KMS-11 (cell line): ENCODE measurements at regions not wholly inside any gene's neighbourhood (a gene's known extent, or its start where the extent isn't known, plus 50 kb on each side); places are given as distances from the start of the nearest gene placed in this dataset.

Experiments
- H2AFZ ChIP-seq: fragments of 200-600 bp; sonication (generic); 2 replicates; pipeline ENCODE4 v1.6.1; 2016; ENCODE audit warnings: antibody characterized with exemption, mixed run types, low read depth
- H3K27ac ChIP-seq: fragments of 200-600 bp; sonication (generic); 2 replicates; pipeline ENCODE4 v1.6.1; 2016; ENCODE audit warnings: mild to moderate bottlenecking, mixed run types
- H3K27me3 ChIP-seq: fragments of 200-600 bp; sonication (generic); 2 replicates; pipeline ENCODE4 v1.6.1; 2017; ENCODE audit warnings: mild to moderate bottlenecking, low read depth, mixed run types, moderate library complexity; ENCODE audit not compliant: insufficient read depth
- H3K36me3 ChIP-seq: fragments of 200-600 bp; sonication (generic); 2 replicates; pipeline ENCODE4 v1.6.1; 2017; ENCODE audit warnings: mild to moderate bottlenecking, mixed run types; ENCODE audit not compliant: insufficient read depth
- H3K4me1 ChIP-seq: fragments of 200-600 bp; sonication (generic); 2 replicates; pipeline ENCODE4 v1.6.1; 2016; ENCODE audit warnings: mild to moderate bottlenecking, low read depth, mixed run types; ENCODE audit not compliant: poor library complexity, severe bottlenecking
- H3K4me2 ChIP-seq: fragments of 200-600 bp; sonication (generic); 2 replicates; pipeline ENCODE4 v1.7.0; 2016; ENCODE audit warnings: mild to moderate bottlenecking, mixed run types
- H3K4me3 ChIP-seq: fragments of 200-600 bp; sonication (generic); IDR thresholded peaks from 2 replicates; pipeline ENCODE4 v1.6.1; 2017; ENCODE audit warnings: low read depth, low read length, mixed read lengths; ENCODE audit not compliant: insufficient read depth
- H3K79me2 ChIP-seq: fragments of 200-600 bp; sonication (generic); 2 replicates; pipeline ENCODE4 v1.6.1; 2016; ENCODE audit warnings: low read depth, mixed run types; ENCODE audit not compliant: insufficient read depth
- H3K9ac ChIP-seq: fragments of 200-600 bp; sonication (generic); 2 replicates; pipeline ENCODE4 v1.6.1; 2016; ENCODE audit warnings: mild to moderate bottlenecking, mixed run types
- H4K20me1 ChIP-seq: fragments of 200-600 bp; sonication (generic); 2 replicates; pipeline ENCODE4 v1.6.1; 2016; ENCODE audit warnings: mild to moderate bottlenecking, mixed run types; ENCODE audit not compliant: insufficient read depth
- CTCF ChIP-seq: fragments of 200-600 bp; sonication (generic); conservative IDR thresholded peaks from 2 replicates; pipeline ENCODE4 v1.6.1; 2017; ENCODE audit warnings: low read depth, mild to moderate bottlenecking, antibody characterized with exemption, low read length, moderate library complexity, mixed read lengths

GRCh38 chr3:67947808-67948508, 293.5 kb upstream of the SUCLG2 start:
- no peak overlapping the region for H3K9ac ChIP-seq
- no peak overlapping the region for H3K4me3 ChIP-seq
- no peaks in the 10 kb centered on the region for H3K4me1 ChIP-seq
- no peak overlapping the region for H3K27ac ChIP-seq
- H3K36me3 ChIP-seq, result no peaks in the 10 kb centered on the region
- H4K20me1 ChIP-seq, result no peaks in the 10 kb centered on the region
- no peak for TF ChIP-seq CTCF
- no peak overlapping the region for H2AFZ ChIP-seq
- no peaks in the 10 kb centered on the region for H3K79me2 ChIP-seq
- H3K27me3 ChIP-seq, result no peaks in the 10 kb centered on the region
- no peak overlapping the region for H3K4me2 ChIP-seq

GRCh38 chr3:67946436-67946835, 292.0 kb upstream of the SUCLG2 start:
- H3K27me3 ChIP-seq, result no peaks in the 10 kb centered on the region
- H3K27ac ChIP-seq, result no peak overlapping the region
- no peaks in the 10 kb centered on the region for H3K36me3 ChIP-seq
- no peak overlapping the region for H3K4me2 ChIP-seq
- TF ChIP-seq CTCF, result no peak
- no peaks in the 10 kb centered on the region for H3K79me2 ChIP-seq
- no peaks in the 10 kb centered on the region for H4K20me1 ChIP-seq
- no peak overlapping the region for H2AFZ ChIP-seq
- H3K4me3 ChIP-seq, result no peak overlapping the region
- H3K9ac ChIP-seq, result no peak overlapping the region
- no peaks in the 10 kb centered on the region for H3K4me1 ChIP-seq

GRCh38 chr3:67943546-67943945, 289.1 kb upstream of the SUCLG2 start:
- no peaks in the 10 kb centered on the region for H3K36me3 ChIP-seq
- no peak overlapping the region for H3K27ac ChIP-seq
- H4K20me1 ChIP-seq, result no peaks in the 10 kb centered on the region
- no peaks in the 10 kb centered on the region for H3K79me2 ChIP-seq
- no peaks in the 10 kb centered on the region for H3K27me3 ChIP-seq
- H2AFZ ChIP-seq, result no peak overlapping the region
- no peak overlapping the region for H3K9ac ChIP-seq
- no peaks in the 10 kb centered on the region for H3K4me1 ChIP-seq
- H3K4me2 ChIP-seq, result no peak overlapping the region
- H3K4me3 ChIP-seq, result no peak overlapping the region
- no peak for TF ChIP-seq CTCF

GRCh38 chr3:67941433-67942030, 287.1 kb upstream of the SUCLG2 start:
- Histone ChIP-seq H3K9ac (no peak overlapping the region), H3K27ac (no peak overlapping the region)

More at GRCh38 chr3:67941433-67942030, 287.1 kb upstream of the SUCLG2 start:
- Histone ChIP-seq H4K20me1 (no peaks in the 10 kb centered on the region), H3K4me1 (no peaks in the 10 kb centered on the region), H3K4me2 (no peak overlapping the region), H3K27me3 (no peaks in the 10 kb centered on the region), H3K79me2 (no peaks in the 10 kb centered on the region), H3K36me3 (no peaks in the 10 kb centered on the region), H2AFZ (no peak overlapping the region), H3K4me3 (no peak overlapping the region)
- no peak for TF ChIP-seq CTCF
